ENCODE measurements at regions not wholly inside any gene's neighbourhood (a gene's known extent, or its start where the extent isn't known, plus 50 kb on each side); places are given as distances from the start of the nearest gene placed in this dataset.

DNA sequence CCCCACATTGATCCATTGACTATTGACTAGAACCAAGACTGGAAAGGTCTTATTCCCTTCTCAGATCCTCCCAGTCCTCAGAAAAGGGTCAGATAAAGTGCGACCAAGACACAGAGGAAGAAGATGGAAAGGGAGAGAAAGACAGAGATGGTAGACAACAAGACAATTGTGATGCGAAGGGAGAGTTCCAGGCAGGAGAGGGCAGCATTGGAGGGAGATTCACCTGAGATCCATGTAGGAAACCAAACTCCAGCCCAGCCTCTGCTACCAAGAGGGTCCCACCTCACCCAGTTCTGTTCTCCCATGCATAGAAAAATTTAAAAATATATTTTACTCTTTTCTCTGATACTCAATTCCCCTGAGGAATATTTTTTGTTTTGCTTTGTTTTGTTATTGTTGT, 67.3 kb upstream of the TSHZ3 start:
- TF ChIP-seq POLR2A (IDR thresholded peaks at IDR 0.05) (no peak), POLR2AphosphoS5 (IDR thresholded peaks at IDR 0.05; ENCODE audit: insufficient read depth in 1 of 2, low read depth in 1 of 2) (no peak)
- TF ChIP-seq, protein P1, sequence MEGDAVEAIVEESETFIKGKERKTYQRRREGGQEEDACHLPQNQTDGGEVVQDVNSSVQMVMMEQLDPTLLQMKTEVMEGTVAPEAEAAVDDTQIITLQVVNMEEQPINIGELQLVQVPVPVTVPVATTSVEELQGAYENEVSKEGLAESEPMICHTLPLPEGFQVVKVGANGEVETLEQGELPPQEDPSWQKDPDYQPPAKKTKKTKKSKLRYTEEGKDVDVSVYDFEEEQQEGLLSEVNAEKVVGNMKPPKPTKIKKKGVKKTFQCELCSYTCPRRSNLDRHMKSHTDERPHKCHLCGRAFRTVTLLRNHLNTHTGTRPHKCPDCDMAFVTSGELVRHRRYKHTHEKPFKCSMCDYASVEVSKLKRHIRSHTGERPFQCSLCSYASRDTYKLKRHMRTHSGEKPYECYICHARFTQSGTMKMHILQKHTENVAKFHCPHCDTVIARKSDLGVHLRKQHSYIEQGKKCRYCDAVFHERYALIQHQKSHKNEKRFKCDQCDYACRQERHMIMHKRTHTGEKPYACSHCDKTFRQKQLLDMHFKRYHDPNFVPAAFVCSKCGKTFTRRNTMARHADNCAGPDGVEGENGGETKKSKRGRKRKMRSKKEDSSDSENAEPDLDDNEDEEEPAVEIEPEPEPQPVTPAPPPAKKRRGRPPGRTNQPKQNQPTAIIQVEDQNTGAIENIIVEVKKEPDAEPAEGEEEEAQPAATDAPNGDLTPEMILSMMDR (IDR thresholded peaks at IDR 0.05): no peak
